GM18951 (cell line): ENCODE measurements at regions not wholly inside any gene's neighbourhood (a gene's known extent, or its start where the extent isn't known, plus 50 kb on each side); places are given as distances from the start of the nearest gene placed in this dataset.

Source experiments
- POLR2A ChIP-seq: IDR thresholded peaks from 4 replicates; pipeline ENCODE4 v1.6.1; 2011; ENCODE audit warnings: mild to moderate bottlenecking; ENCODE audit not compliant: insufficient read length, insufficient read depth; ENCODE audit errors: extremely low read depth
- in situ Hi-C: fragments of 300-500 bp; cut with MboI; formaldehyde crosslinking; loops from one replicate; pipeline ENCODE4 v1.12.0; 2022; ENCODE audit warnings: low sequenced_read_pairs, mixed read lengths, inconsistent platforms; ENCODE audit not compliant: unreplicated experiment

DNA sequence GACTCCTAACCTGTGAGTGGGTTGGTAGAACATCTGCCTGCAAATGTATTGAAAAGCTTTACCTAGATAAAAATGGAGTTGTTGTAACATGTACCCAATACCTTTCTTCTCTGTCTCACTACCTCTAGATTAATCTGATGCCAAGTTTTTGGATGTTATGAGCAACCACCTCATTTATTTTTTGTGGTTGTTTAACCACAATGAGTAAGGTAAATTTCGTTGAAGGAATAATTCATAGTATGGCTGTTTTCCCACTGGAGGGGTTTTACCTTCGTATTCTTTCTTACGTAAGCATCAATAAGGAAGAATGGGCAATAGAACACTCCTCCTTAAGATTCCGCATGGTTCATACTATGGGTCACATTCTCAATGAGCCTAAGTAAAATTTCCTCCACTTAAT, 165.4 kb downstream of the CDH26 start:
- in situ Hi-C loops: no loop called here
- TF ChIP-seq POLR2A: no peak

DNA sequence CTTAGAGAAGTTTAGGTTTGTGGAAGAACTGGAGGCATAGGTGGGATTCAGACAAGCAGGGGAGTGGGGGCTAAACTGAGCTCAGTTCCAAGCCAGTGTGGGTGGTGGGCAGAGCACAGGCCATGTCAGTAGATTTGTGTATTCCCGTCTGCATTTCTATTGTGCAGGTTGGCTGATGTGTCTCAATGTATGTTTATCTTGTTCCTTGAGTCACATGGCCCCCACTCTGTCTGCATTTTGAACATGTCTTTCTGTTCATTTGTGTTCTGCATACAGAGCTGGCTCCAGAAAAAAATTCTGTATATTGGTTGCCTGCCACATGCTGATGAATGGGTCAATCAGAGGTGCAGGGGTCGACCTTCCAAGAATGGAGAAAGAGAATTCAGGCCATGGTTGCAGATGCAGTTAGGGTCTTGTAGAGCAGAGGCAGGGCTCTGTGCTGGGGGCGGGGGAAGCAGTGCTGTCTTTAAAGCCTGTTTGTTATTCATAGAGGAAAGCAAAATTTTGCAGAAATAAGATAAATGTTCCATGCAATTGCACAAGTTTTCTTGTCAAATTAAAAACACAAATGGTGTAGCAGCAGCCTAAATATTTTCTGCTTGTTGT, 166.7 kb downstream of the CDH26 start:
- in situ Hi-C loops: no loop called here
- no peak for TF ChIP-seq POLR2A

DNA sequence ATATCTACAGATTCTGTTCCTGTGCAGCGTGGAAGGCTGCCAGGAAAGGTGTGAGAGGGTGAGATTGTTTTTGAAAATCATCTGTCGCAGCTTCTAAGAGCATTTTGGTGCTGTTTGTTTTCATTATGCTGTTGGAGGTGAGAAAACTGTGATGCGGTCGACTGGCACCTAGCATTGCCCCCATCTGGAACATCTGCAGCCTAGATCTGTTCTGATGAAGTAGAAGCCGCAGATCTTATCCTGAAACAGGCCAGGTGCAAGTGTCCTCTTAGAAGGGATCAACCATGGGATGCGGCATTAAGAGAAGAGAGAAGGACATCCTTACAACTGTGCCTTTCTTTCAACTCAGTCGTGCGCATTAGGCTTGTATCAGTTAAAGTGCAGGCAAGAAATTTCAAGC, 167.3 kb downstream of the CDH26 start:
- in situ Hi-C loops: no loop called here
- no peak for TF ChIP-seq POLR2A

DNA sequence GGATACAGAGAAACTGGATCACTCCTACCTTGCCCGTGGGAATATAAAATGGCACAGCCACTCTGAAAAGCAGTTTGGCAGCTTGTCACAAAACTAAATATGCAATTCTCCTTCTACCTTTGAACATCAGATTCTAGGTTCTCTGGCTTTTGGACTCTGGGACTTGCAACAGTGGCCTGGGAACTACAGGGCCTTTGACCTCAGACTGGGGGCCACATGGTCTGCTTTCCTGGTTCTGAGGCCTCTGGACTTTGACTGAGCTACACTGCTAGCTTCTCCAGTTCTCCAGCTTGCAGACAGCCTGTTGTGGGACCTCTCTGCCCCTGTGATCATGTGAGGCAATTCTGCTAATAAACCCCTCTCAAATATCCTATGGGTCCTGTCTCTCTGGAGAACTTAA, 168.8 kb downstream of the CDH26 start:
- no peak for TF ChIP-seq POLR2A
- in situ Hi-C loops: no loop called here

DNA sequence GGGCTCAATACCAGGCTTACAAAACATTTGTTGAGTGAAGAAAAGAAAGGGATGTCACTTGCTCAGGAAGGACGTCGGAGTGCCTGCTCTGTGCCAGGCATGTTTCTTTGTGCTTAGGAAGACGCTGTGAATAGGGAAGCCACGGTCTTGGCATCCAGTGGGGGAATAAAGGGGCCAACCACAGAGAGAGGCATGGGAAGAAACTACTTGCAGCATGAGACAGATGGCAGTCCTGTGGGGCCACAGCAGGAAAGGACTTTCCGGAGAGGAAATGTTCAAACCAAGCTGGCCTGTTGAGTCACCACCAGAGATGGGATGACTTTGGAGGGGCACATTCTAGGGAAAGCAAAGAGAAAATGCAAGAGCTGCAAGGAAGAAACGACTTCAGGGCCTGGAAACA, 173.2 kb downstream of the CDH26 start:
- TF ChIP-seq POLR2A: no peak

DNA sequence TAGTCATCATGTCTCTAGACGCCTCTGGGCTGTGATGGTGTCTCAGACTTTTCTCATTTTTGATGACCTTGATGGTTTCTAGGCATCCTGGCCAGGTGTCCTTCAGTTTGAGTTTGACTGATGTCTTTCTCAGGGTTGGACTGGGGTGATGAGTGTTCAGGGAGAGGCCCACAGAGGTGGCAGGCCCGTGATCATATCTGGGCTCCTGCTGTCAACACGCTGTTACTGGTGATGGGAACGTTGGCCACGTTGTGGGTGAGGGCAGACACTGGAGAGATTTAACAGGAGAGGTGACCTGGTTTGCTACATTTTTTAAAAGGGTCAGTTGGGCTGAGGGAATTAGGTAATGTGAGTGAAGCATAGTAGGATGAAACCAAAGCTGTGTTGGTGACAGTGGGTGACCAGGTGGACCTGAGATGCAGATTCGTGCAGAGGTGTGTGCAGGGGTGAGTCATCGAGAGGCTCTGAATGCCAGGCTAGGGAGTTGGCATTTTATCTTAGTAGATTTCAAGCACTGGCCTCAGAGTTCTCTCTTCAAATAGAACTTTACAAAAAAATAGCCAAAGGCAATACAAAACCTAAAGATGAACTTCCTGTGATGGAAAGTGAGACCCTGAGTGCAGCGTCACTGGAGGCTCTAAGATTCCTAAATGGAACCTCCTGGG, 174.1 kb downstream of the CDH26 start:
- in situ Hi-C loops: no loop called here
- TF ChIP-seq POLR2A: no peak

More for the DNA sequence above, 173.2 kb downstream of the CDH26 start:
- in situ Hi-C loops: no loop called here

DNA sequence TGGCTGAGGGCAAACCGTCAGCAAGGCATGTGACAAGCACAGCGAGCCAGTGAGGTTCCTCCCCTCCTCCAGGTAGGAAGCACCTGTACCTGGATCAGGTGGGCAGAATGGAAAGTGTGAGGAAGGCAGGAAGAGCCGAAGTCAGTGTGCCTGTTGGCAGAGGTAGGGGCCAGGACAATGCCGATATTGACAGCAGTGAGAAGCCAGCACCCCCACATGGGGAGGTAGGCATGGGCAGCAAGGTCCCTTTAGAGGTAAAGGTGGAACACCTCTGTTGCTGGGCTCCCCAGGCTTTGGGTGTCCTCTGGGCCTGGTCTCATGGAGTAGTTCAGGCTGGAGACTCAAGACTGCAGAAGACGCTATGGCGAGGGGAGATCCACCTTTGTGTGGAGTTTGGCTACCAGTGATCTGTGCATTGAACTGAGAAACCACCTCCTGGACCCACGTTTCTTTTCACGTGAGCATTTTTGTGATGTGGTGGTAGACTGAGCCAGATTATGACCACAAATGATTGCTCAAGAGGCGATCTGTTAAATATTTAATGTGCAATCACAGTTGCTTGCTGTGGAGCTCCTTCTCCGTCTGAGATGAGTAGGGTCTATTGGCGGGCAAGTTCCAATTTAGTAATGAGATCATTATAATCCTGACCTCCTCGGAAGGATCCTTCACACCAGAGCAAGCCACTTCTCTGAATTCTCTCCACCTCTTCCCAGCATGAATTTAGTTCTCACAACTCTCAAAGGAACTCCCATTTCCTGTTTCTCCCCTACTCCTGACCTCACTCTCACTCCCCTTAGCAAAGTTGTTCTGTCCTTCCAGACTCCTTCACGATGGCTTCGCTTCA, 174.8 kb downstream of the CDH26 start:
- in situ Hi-C loops: no loop called here
- no peak for TF ChIP-seq POLR2A

DNA sequence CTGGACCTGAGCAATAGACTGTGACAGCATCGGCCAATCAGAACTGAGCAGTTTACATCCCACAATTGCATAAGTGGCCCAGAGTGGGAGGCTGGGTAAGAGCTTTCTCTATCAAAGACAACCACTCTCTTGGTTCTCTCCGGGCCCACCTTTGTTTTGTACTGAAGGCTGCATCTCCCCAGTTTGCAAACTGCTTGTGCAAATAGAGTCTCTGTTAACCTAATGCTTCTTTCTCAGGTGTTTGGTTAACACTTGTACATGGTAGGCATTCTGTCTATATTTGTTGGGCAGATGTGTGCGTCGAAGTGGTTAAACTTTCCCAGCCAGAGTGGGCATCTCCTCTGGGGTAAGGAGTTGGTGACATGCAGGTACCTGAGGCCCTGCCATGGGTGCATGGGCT, 177.1 kb downstream of the CDH26 start:
- in situ Hi-C loops: no loop called here
- no peak for TF ChIP-seq POLR2A

DNA sequence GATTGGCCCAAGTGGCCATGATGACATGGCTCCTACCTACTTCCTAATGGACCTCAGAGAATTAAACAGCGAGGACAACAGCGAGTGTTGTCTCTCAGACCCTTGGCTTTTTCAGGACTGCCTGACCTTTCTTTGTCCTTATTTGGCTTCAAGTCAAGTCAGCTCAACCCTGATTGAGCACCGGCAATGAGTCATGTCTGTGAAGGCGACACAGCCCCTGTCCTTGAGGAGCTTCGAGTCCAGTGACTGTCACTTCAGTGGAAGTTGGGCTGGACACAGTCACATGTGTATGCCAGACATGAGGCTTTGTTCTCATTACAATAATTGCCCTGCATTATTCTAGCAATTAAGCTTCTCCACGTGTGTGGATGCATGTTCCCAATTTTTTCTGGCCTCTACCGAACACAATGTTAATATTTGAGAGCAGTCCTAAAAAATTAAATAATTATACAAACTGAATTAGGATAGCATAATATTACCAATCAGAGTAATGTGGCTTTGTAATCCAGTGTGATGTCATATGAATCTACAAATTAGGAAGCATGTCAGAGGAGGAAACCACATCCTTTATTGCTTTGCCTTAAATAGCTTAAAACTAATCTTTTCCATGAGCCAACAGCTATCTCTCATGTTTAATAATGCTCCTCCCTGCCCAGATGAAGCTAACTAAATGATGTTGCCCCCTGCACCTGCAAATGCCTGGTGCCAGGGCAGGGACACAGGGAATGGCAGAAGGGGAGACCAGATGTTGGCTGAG, 178.6 kb downstream of the CDH26 start:
- in situ Hi-C loops: no loop called here
- no peak for TF ChIP-seq POLR2A

DNA sequence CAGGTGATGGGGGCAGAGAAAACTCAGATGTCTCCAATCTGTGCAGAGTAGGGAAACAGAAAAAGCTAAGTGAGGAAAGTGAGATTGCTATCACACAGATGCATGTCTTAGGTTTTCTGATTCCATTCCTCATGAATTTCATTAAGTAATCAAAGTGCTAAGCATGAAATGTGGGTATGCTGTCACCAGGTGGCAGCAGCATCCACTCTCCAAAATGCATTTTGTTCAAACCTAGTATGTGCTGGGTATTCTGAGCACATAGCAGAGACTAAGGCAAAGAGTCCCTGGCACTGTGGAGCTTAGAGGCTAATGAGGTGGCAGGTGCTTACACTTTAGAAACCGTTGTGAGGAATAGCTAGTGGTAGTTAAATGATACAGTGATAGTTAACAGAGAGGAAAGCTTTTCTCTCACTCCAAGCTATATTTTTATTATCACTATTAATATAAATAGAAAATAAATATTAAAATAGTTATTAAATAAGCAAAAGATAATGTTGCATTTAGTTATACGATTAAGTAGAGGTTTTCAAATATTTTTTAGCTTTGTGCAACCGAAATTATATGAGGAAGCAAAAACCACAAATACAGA, 179.5 kb downstream of the CDH26 start:
- no peak for TF ChIP-seq POLR2A
- in situ Hi-C loops: no loop called here

DNA sequence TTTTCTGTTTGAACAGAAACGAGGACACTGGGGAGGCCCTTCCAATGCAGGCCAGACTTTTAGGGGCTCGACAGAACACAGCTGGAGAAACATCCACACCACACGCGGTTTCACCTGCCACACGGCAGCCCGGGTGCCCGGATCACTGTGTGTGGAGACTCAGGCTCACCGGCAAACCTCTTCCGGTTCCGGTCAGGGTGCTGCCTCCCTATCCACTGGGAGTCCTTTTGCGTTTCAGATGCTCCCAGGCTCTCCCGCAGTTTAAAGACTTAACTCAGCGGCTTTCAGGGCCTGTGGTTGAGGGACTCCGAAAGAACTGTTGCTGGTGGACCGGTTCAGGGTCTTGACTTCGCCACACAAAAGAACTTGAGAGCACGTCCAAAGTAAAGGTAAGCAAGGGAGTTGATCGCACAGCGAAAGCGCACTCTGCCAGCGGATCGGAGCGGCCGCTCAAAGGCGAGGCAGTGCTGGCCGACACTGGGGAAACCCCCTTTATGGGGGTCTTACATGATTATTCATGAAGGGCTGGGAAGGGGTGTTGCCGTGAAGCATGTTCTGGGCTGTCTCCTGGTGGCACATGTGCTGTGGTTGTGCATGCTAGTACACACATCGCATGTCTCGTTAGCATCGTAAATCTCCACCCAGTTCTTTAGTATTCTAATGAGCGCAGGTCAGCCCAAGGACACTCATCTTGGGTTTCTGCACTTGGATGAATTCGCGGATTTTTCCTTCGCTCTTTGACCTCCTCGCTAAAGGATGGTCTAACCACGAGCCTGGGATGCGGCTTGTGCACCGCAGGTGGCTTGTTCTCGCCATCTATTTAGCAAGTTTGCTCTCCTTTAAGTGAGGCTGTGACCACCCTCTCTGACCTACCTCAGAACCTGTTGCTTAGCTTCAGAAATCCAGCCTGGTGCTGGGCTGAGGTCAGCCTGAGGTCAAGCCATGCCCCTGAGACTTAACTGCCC, 180.3 kb downstream of the CDH26 start:
- in situ Hi-C loops: no loop called here

More for the DNA sequence above, 180.3 kb downstream of the CDH26 start:
- peak; percentile 30 for TF ChIP-seq POLR2A
